ENCODE measurements at regions not wholly inside any gene's neighbourhood (a gene's known extent, or its start where the extent isn't known, plus 50 kb on each side); places are given as distances from the start of the nearest gene placed in this dataset.

DNA sequence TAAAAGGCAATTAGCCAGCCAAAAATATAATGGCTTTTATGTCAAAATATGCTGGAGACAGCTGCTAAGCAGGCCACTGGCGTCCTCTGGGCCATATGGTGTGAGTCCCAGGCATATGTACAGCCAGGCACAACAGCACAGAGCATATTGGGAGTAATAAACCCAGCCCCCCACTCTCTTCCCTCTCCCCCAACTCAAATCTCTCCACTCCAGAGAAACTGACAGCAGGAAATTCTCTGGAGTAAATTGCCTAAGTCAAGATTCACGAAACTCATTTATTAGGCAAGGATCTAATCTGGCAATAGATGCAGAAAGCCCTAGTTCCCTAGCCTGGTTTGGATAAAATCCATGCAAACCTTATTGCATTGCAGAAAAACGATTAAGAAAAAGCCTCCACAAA, 147.9 kb upstream of the SEL1L start:
- TF ChIP-seq ZNF76 (tag by site-specific recombination; IDR thresholded peaks at IDR 0.05; ENCODE audit: borderline replicate concordance, low read depth) (no peak), SCRT2 (tag by site-specific recombination; IDR thresholded peaks at IDR 0.05) (no peak), PRDM1 (tag by site-specific recombination; IDR thresholded peaks at IDR 0.05) (no peak), ZNF354C (tag by site-specific recombination; IDR thresholded peaks at IDR 0.05; ENCODE audit: borderline replicate concordance, low read depth) (no peak), ZNF530 (tag by site-specific recombination; IDR thresholded peaks at IDR 0.05; ENCODE audit: low read depth) (no peak), ZNF843 (tag by site-specific recombination; IDR thresholded peaks at IDR 0.05) (no peak)
- TF ChIP-seq, protein P1, sequence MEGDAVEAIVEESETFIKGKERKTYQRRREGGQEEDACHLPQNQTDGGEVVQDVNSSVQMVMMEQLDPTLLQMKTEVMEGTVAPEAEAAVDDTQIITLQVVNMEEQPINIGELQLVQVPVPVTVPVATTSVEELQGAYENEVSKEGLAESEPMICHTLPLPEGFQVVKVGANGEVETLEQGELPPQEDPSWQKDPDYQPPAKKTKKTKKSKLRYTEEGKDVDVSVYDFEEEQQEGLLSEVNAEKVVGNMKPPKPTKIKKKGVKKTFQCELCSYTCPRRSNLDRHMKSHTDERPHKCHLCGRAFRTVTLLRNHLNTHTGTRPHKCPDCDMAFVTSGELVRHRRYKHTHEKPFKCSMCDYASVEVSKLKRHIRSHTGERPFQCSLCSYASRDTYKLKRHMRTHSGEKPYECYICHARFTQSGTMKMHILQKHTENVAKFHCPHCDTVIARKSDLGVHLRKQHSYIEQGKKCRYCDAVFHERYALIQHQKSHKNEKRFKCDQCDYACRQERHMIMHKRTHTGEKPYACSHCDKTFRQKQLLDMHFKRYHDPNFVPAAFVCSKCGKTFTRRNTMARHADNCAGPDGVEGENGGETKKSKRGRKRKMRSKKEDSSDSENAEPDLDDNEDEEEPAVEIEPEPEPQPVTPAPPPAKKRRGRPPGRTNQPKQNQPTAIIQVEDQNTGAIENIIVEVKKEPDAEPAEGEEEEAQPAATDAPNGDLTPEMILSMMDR (tag by site-specific recombination; IDR thresholded peaks at IDR 0.05): no peak
- TF ChIP-seq, protein P2, sequence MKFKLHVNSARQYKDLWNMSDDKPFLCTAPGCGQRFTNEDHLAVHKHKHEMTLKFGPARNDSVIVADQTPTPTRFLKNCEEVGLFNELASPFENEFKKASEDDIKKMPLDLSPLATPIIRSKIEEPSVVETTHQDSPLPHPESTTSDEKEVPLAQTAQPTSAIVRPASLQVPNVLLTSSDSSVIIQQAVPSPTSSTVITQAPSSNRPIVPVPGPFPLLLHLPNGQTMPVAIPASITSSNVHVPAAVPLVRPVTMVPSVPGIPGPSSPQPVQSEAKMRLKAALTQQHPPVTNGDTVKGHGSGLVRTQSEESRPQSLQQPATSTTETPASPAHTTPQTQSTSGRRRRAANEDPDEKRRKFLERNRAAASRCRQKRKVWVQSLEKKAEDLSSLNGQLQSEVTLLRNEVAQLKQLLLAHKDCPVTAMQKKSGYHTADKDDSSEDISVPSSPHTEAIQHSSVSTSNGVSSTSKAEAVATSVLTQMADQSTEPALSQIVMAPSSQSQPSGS (tag by site-specific recombination; IDR thresholded peaks at IDR 0.05; ENCODE audit: low read depth): no peak
- TF ChIP-seq, protein P3, sequence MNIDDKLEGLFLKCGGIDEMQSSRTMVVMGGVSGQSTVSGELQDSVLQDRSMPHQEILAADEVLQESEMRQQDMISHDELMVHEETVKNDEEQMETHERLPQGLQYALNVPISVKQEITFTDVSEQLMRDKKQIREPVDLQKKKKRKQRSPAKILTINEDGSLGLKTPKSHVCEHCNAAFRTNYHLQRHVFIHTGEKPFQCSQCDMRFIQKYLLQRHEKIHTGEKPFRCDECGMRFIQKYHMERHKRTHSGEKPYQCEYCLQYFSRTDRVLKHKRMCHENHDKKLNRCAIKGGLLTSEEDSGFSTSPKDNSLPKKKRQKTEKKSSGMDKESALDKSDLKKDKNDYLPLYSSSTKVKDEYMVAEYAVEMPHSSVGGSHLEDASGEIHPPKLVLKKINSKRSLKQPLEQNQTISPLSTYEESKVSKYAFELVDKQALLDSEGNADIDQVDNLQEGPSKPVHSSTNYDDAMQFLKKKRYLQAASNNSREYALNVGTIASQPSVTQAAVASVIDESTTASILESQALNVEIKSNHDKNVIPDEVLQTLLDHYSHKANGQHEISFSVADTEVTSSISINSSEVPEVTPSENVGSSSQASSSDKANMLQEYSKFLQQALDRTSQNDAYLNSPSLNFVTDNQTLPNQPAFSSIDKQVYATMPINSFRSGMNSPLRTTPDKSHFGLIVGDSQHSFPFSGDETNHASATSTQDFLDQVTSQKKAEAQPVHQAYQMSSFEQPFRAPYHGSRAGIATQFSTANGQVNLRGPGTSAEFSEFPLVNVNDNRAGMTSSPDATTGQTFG (tag by site-specific recombination; IDR thresholded peaks at IDR 0.05; ENCODE audit: borderline replicate concordance): no peak
